AG09309 (cell line): ENCODE measurements at regions not wholly inside any gene's neighbourhood (a gene's known extent, or its start where the extent isn't known, plus 50 kb on each side); places are given as distances from the start of the nearest gene placed in this dataset.

Source experiments
- DNase-seq: peaks from one replicate; pipeline ENCODE4 v3.0.0-alpha.2; 2010; ENCODE audit warnings: low read depth
- H3K4me3 ChIP-seq: 2 replicates; pipeline ENCODE4 v1.5.1; 2011; ENCODE audit warnings: mild to moderate bottlenecking, low read depth, low read length, moderate library complexity; ENCODE audit not compliant: control insufficient read depth
- TF ChIP-seq, protein P1 (sequence below): IDR thresholded peaks from 2 replicates; pipeline ENCODE4 v1.5.1; 2011; ENCODE audit warnings: mild to moderate bottlenecking, low read depth, low read length, inconsistent platforms; ENCODE audit not compliant: insufficient read depth, control insufficient read depth; ENCODE audit errors: missing control alignments

DNA sequence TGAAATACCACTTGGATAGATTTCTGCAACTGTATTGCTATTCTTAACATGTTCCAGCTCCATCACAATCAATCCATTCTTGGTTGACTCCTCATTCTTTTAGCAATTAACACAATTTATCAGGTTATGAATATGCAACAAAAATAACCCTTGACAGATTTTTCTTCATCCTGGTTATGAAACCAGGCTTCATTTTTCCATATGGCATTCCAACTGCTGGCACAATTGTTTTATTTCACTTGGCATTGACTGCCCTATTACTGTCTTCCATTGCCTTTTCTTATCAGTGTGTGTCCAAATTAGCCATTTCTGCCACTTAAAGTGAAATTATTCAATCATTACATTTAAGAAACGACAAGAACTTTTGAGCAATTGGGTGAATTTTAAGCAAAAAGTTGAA, 388.8 kb upstream of the EPHA5 start:
- DNase-seq: no peak
- TF ChIP-seq, protein P1, sequence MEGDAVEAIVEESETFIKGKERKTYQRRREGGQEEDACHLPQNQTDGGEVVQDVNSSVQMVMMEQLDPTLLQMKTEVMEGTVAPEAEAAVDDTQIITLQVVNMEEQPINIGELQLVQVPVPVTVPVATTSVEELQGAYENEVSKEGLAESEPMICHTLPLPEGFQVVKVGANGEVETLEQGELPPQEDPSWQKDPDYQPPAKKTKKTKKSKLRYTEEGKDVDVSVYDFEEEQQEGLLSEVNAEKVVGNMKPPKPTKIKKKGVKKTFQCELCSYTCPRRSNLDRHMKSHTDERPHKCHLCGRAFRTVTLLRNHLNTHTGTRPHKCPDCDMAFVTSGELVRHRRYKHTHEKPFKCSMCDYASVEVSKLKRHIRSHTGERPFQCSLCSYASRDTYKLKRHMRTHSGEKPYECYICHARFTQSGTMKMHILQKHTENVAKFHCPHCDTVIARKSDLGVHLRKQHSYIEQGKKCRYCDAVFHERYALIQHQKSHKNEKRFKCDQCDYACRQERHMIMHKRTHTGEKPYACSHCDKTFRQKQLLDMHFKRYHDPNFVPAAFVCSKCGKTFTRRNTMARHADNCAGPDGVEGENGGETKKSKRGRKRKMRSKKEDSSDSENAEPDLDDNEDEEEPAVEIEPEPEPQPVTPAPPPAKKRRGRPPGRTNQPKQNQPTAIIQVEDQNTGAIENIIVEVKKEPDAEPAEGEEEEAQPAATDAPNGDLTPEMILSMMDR: no peak

DNA sequence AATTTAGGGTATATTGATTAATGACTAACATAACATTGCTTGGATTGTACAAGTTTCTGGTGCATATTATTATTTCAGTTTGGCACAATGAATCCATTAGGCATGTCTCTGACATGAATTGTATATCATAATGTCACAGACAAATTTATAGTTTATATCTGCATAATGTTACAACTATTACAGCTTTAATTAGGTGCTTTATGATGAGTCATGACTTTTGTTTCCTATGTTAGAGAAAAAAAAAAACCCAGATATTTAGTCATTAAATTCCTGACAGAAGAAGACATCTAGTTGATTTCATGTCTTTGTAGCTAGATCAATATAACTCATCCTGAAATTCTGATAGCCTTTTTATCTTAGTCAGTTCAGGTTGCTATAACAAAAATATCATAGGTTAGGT, 385.7 kb upstream of the EPHA5 start:
- no peak for DNase-seq
- TF ChIP-seq, protein P1: no peak
- no peak overlapping the region for H3K4me3 ChIP-seq

More for the DNA sequence above, 388.8 kb upstream of the EPHA5 start:
- no peak overlapping the region for H3K4me3 ChIP-seq

DNA sequence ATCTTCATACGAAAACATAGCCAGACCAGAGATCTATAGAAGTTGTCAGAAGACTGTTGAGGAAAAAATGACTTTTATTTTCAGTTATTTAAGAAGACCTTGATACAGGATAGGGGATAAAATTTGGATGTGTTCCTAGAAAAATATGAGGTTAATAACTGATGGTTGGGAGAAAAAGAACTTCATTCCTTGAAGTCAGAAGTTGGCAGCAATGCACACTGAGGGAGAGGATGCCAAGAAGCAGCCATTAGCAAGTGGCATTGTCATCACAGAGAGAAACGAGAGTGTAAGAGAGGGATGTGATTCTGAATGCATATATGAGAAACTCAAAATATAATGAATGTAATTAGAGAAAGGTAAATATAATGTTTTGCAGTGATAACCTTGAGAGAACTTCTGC, 382.1 kb upstream of the EPHA5 start:
- no peak for DNase-seq
- TF ChIP-seq, protein P1: no peak
- no peak overlapping the region for H3K4me3 ChIP-seq

DNA sequence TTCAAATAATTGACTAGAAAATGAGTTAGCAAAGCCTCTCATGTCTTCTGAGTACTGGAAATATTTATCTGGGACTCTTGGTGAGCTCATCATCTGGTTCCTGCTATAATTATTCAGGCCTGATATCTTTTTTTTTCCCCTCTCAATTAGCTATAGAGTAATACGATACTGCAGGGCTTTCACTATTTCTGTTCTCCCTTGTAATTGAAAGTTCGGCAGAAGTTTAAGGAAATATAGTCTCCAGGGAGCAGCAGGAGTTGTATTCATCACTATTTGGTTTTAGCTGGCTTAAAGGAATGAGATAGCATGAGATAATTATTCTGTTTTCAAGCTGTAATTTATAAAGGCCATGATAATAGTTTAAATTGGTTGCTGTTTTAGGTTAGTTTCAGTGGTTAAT, 378.6 kb upstream of the EPHA5 start:
- TF ChIP-seq, protein P1: no peak
- no peak for DNase-seq
- no peak overlapping the region for H3K4me3 ChIP-seq

DNA sequence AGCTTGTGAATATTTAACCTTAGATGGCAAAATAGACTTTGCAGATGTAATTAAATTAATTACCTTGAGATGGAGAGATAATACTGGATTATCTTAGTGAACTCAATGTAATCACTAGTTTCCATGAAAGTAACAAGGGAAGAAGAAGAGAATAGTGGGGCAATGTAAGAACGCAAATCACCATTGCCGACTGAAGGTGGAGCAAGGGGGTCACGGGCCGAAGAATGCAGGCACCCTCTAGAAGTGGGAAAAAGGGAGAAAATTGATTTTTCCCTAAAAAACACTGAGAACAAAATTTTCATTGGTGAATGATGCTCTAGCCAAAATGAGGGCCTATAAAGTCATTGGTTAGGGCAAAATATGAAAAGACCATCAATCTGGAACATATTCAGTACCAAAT, 375.6 kb upstream of the EPHA5 start:
- H3K4me3 ChIP-seq: no peak overlapping the region
- DNase-seq: no peak
- TF ChIP-seq, protein P1: peak; percentile 5

DNA sequence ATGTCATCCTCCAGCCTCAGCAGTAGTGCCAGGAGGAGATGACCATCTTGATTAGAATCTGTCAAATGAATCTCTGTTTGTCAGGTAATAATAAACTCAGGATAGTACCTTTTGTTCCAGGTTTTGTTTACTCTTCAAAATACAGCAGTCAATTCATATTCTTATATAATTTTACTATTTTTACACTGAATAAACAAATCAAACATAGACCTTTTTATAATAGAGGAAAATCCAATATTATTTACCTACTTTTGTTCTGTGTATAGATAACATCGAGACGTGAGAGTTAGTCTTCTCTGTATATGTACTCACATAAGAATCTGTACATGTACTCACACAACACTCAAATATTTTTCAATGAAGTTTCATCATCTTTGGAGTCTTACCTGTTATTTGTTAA, 365.4 kb upstream of the EPHA5 start:
- TF ChIP-seq, protein P1: no peak
- no peak overlapping the region for H3K4me3 ChIP-seq
- DNase-seq: no peak

DNA sequence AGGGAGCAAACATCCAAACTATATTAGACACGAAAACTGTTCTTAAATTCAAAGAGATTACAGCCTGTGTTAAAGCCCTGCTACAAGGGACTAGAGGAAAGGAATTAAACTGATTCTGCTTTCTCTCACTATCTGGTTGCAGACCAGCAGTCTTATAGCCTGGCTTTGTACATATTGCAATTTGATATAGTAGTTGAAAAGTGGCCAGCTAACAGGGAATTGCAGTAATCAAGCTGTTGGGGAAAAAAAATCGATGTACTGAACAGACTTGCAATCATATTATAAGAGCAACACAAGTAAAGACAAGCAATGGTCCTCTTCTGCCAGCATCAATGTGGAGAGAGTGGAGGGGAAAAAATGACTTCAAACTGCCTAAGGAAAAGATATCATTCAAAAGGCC, 364.4 kb upstream of the EPHA5 start:
- no peak for DNase-seq
- H3K4me3 ChIP-seq: no peak overlapping the region
- TF ChIP-seq, protein P1: no peak
